AG04449 (cell line): ENCODE measurements at regions not wholly inside any gene's neighbourhood (a gene's known extent, or its start where the extent isn't known, plus 50 kb on each side); places are given as distances from the start of the nearest gene placed in this dataset.

Source experiments
- CTCF ChIA-PET: fragments of 350-600 bp; formaldehyde crosslinking; extraction: SDS; loops from one replicate; lab custom pipeline; 2021; ENCODE audit warnings: antibody characterized with exemption; lab: Yijun Ruan, JAX
- POLR2A ChIA-PET: fragments of 400-600, 350-600 bp; formaldehyde crosslinking; extraction: SDS; loops from one replicate; lab custom pipeline; 2020; ENCODE audit warnings: antibody characterized with exemption, inconsistent platforms; lab: Yijun Ruan, JAX
- DNase-seq: peaks from one replicate; pipeline ENCODE4 v3.0.0-alpha.2; 2010; ENCODE audit warnings: low read depth, low spot score
- H3K4me3 ChIP-seq: 2 replicates; pipeline ENCODE4 v1.5.1; 2011; ENCODE audit warnings: low read depth, mild to moderate bottlenecking, control low read depth, low read length
- TF ChIP-seq, protein P1 (sequence below): IDR thresholded peaks from one replicate; pipeline ENCODE4 v1.5.1; 2011; ENCODE audit warnings: mild to moderate bottlenecking, moderate library complexity, low read length, control low read depth, inconsistent platforms; ENCODE audit not compliant: insufficient read depth; ENCODE audit errors: missing control alignments

- no peak overlapping the region for H3K4me3 ChIP-seq
- POLR2A ChIA-PET = no interaction called here
- TF ChIP-seq, protein P1, sequence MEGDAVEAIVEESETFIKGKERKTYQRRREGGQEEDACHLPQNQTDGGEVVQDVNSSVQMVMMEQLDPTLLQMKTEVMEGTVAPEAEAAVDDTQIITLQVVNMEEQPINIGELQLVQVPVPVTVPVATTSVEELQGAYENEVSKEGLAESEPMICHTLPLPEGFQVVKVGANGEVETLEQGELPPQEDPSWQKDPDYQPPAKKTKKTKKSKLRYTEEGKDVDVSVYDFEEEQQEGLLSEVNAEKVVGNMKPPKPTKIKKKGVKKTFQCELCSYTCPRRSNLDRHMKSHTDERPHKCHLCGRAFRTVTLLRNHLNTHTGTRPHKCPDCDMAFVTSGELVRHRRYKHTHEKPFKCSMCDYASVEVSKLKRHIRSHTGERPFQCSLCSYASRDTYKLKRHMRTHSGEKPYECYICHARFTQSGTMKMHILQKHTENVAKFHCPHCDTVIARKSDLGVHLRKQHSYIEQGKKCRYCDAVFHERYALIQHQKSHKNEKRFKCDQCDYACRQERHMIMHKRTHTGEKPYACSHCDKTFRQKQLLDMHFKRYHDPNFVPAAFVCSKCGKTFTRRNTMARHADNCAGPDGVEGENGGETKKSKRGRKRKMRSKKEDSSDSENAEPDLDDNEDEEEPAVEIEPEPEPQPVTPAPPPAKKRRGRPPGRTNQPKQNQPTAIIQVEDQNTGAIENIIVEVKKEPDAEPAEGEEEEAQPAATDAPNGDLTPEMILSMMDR = no peak
- DNase-seq = no peak
- CTCF ChIA-PET = no interaction called here
These were observed 223.3 kb downstream of the LPIN1 start for GRCh38 chr2:11969774-11970173.

DNA sequence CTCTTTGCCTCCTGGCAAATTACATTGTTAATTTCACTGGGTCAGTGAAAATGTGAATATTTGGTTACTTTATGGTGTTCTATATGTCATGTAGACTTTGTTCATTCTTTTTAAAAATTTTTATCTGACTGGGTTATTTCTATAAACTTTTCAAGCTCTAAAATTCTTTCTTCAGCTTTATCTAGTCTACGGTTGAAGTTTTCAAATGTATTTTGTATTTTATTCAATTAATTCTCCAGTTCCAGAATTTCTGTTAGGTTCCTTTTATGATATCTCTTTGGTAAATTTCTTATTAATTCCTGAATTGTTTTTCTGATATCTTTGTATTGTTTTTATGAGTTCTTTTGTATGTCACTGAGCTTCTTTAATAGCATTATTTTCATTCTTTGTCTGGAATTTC is 228.1 kb downstream of the LPIN1 start:
- ChIA-PET CTCF (no interaction called here), POLR2A (no interaction called here)
- H3K4me3 ChIP-seq = no peak overlapping the region
- no peak for DNase-seq
- TF ChIP-seq, protein P1 = no peak

DNA sequence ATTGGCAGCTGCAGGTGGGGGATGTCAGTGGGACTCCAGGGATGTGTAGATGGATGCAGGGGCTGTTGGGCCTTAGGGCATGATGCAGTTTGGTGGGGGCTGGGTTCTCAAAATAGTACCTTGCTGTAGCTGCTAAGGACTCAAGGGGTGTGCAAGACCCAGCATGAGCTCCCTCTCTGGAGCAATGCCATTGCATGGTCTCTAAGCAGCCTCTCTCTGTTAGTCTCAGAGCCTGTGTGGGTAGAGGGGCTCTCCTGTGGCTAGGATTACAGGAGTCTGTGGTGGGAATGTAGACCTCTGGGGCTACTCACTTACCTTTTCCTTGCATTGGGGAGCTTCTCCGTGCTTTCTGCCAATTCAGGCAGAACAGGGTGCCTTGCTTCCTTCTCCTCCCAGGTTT is 228.9 kb downstream of the LPIN1 start:
- DNase-seq = no peak
- no peak overlapping the region for H3K4me3 ChIP-seq
- TF ChIP-seq, protein P1 = no peak
- ChIA-PET POLR2A (no interaction called here), CTCF (no interaction called here)

- no peak overlapping the region for H3K4me3 ChIP-seq
- TF ChIP-seq, protein P1 = no peak
- DNase-seq = no peak
- POLR2A ChIA-PET = interaction anchor here (0.9 kb wide), 1 partner anchor 740 kb away, joined by 3 read pairs; the partner anchor contains the start of gene TRIB2
- CTCF ChIA-PET = interaction anchor here (1.4 kb wide), 1 partner anchor 21 kb away, joined by 4 read pairs; no protein-coding TSS in a partner anchor
These were observed 229.6 kb downstream of the LPIN1 start for GRCh38 chr2:11976073-11976472.

- DNase-seq = no peak
- ChIA-PET CTCF (interaction anchor here (1.4 kb wide), 1 partner anchor 23 kb away, joined by 4 read pairs; no protein-coding TSS in a partner anchor), POLR2A (no interaction called here)
- TF ChIP-seq, protein P1 = no peak
- H3K4me3 ChIP-seq = no peak overlapping the region
These were observed 231.5 kb downstream of the LPIN1 start for GRCh38 chr2:11977766-11978524.

DNA sequence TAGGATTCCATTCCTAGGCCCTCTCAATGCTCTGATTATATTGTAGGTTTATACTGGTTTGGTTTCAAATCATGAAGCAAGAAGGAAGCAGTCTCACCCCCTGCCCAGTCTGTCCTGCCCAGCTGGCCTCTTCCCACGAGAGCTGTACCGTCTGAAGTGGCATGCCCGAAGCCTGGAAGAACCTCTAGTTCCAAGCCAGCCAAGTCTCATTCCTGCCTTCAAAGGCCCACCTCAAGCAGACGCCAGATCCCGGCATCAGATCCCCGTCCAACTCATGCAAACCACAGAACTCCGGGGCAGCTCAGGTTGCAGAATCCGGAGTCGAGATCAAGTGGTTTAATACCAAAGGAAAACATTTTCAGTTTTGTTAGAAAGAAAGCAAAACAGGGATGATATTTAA is 234.4 kb downstream of the LPIN1 start:
- H3K4me3 ChIP-seq = no peak overlapping the region
- TF ChIP-seq, protein P1 = no peak
- no peak for DNase-seq
- ChIA-PET CTCF (no interaction called here), POLR2A (no interaction called here)
